Activated T-cell treated with anti-CD3 and anti-CD28 coated beads, Interleukin-2, amount 50 U/mL, for 72 hours (primary cell): ENCODE measurements at regions not wholly inside any gene's neighbourhood (a gene's known extent, or its start where the extent isn't known, plus 50 kb on each side); places are given as distances from the start of the nearest gene placed in this dataset.

Experiments used
- ATAC-seq, 2 donors: fragments of 150-1000 bp; cut with Tn5 transposase; replicated peaks in 1 of 2; 2 replicates each; pipeline ENCODE4 v1.10.0; 2021; ENCODE audit warnings: moderate library complexity in 2 of 2, mild to moderate bottlenecking in 1 of 2
- DNase-seq, 2 donors: peaks; one replicate each; pipeline ENCODE4 v3.0.0; 2021 to 2022; ENCODE audit warnings: mixed read lengths in 1 of 2
- H3K27ac Mint-ChIP-seq: one replicate; pipeline ENCODE4 v1.8.0; 2022; ENCODE audit warnings: mild to moderate bottlenecking, moderate library complexity, mixed read lengths
- H3K27me3 Mint-ChIP-seq: one replicate; pipeline ENCODE4 v1.8.0; 2022; ENCODE audit warnings: low read depth, mixed read lengths
- H3K36me3 Mint-ChIP-seq, 2 donors: one replicate each; pipeline ENCODE4 v1.8.0; 2022; ENCODE audit warnings: mixed read lengths in 2 of 2, mild to moderate bottlenecking in 1 of 2; ENCODE audit not compliant: insufficient read depth in 2 of 2
- H3K4me1 Mint-ChIP-seq: one replicate; pipeline ENCODE4 v1.8.0; 2022; ENCODE audit warnings: low read depth, mixed read lengths
- H3K4me3 Mint-ChIP-seq, 2 donors: one replicate each; pipeline ENCODE4 v1.8.0; 2022; ENCODE audit warnings: mild to moderate bottlenecking in 2 of 2, mixed read lengths in 2 of 2, moderate library complexity in 2 of 2
- H3K9me3 Mint-ChIP-seq, 2 donors: one replicate each; pipeline ENCODE4 v1.8.0; 2022; ENCODE audit warnings: mixed read lengths in 2 of 2

GRCh38 chr1:5572794-5573193, 419.4 kb downstream of the NPHP4 start:
- Mint-ChIP-seq H3K4me3 (no peak overlapping the region), H3K9me3 (peaks cover 0 to 8% of the 10 kb centered on the region in 2 donors), H3K4me1 (peaks cover 7% of the 10 kb centered on the region), H3K36me3 (no peaks in the 10 kb centered on the region), H3K27ac (no peak overlapping the region), H3K27me3 (peaks cover 12% of the 10 kb centered on the region)
- DNase-seq (no peak), ATAC-seq (no peak)

GRCh38 chr1:5571861-5572401, 420.3 kb downstream of the NPHP4 start:
- H3K36me3 Mint-ChIP-seq = no peaks in the 10 kb centered on the region
- ATAC-seq (no peak), DNase-seq (no peak)
- H3K27ac Mint-ChIP-seq = no peak overlapping the region
- peaks cover 12% of the 10 kb centered on the region for H3K27me3 Mint-ChIP-seq
- peaks cover 7% of the 10 kb centered on the region for H3K4me1 Mint-ChIP-seq
- H3K4me3 Mint-ChIP-seq = no peak overlapping the region
- peaks cover 0 to 8% of the 10 kb centered on the region in 2 donors for H3K9me3 Mint-ChIP-seq

GRCh38 chr1:5571438-5571837, 420.8 kb downstream of the NPHP4 start:
- H3K27ac Mint-ChIP-seq = no peak overlapping the region
- DNase-seq = no peak
- H3K9me3 Mint-ChIP-seq = peaks cover 0 to 8% of the 10 kb centered on the region in 2 donors
- no peak for ATAC-seq
- peaks cover 7% of the 10 kb centered on the region for H3K4me1 Mint-ChIP-seq
- peaks cover 12% of the 10 kb centered on the region for H3K27me3 Mint-ChIP-seq
- H3K36me3 Mint-ChIP-seq = no peaks in the 10 kb centered on the region
- H3K4me3 Mint-ChIP-seq = no peak overlapping the region

- Mint-ChIP-seq H3K9me3 (peaks cover 0 to 8% of the 10 kb centered on the region in 2 donors), H3K4me3 (no peak overlapping the region), H3K36me3 (no peaks in the 10 kb centered on the region), H3K27ac (no peak overlapping the region), H3K27me3 (peaks cover 12% of the 10 kb centered on the region), H3K4me1 (peaks cover 7% of the 10 kb centered on the region)
- ATAC-seq (no peak), DNase-seq (no peak)
Measured at GRCh38 chr1:5570931-5571330, 421.3 kb downstream of the NPHP4 start.

GRCh38 chr1:5568321-5568720, 423.9 kb downstream of the NPHP4 start:
- no peaks in the 10 kb centered on the region for H3K27me3 Mint-ChIP-seq
- DNase-seq (no peak), ATAC-seq (no peak)
- H3K36me3 Mint-ChIP-seq = no peaks in the 10 kb centered on the region
- H3K4me3 Mint-ChIP-seq = no peak overlapping the region
- H3K27ac Mint-ChIP-seq = no peak overlapping the region
- peaks cover 0 to 8% of the 10 kb centered on the region in 2 donors for H3K9me3 Mint-ChIP-seq
- H3K4me1 Mint-ChIP-seq = no peaks in the 10 kb centered on the region

GRCh38 chr1:5567839-5568238, 424.4 kb downstream of the NPHP4 start:
- H3K36me3 Mint-ChIP-seq = no peaks in the 10 kb centered on the region
- DNase-seq = no peak
- no peak overlapping the region for H3K27ac Mint-ChIP-seq

GRCh38 chr1:5566924-5567323, 425.3 kb downstream of the NPHP4 start:
- no peaks in the 10 kb centered on the region for H3K36me3 Mint-ChIP-seq
- no peak overlapping the region for H3K4me3 Mint-ChIP-seq
- DNase-seq = no peak
- ATAC-seq = no peak
- no peaks in the 10 kb centered on the region for H3K4me1 Mint-ChIP-seq
- H3K27ac Mint-ChIP-seq = no peak overlapping the region
- peaks cover 0 to 8% of the 10 kb centered on the region in 2 donors for H3K9me3 Mint-ChIP-seq
- no peaks in the 10 kb centered on the region for H3K27me3 Mint-ChIP-seq

More at GRCh38 chr1:5567839-5568238, 424.4 kb downstream of the NPHP4 start:
- Mint-ChIP-seq H3K4me3 (no peak overlapping the region), H3K27me3 (no peaks in the 10 kb centered on the region), H3K9me3 (peaks cover 0 to 8% of the 10 kb centered on the region in 2 donors), H3K4me1 (no peaks in the 10 kb centered on the region)
- ATAC-seq = no peak

GRCh38 chr1:5565281-5566125, 426.7 kb downstream of the NPHP4 start:
- DNase-seq (no peak), ATAC-seq (no peak)
- H3K9me3 Mint-ChIP-seq = peaks cover 0 to 5% of the 10 kb centered on the region in 2 donors

GRCh38 chr1:5564578-5565257, 427.5 kb downstream of the NPHP4 start:
- Mint-ChIP-seq H3K27me3 (no peaks in the 10 kb centered on the region), H3K4me3 (no peak overlapping the region), H3K9me3 (peaks cover 0 to 3% of the 10 kb centered on the region in 2 donors), H3K4me1 (no peaks in the 10 kb centered on the region), H3K36me3 (no peaks in the 10 kb centered on the region), H3K27ac (no peak overlapping the region)
- ATAC-seq = no peak
- DNase-seq = no peak

More at GRCh38 chr1:5565281-5566125, 426.7 kb downstream of the NPHP4 start:
- H3K4me1 Mint-ChIP-seq = no peaks in the 10 kb centered on the region
- no peaks in the 10 kb centered on the region for H3K27me3 Mint-ChIP-seq
- H3K36me3 Mint-ChIP-seq = no peaks in the 10 kb centered on the region
- H3K4me3 Mint-ChIP-seq = no peak overlapping the region
- H3K27ac Mint-ChIP-seq = no peak overlapping the region

- H3K9me3 Mint-ChIP-seq = peaks cover 0 to under 1% of the 10 kb centered on the region in 2 donors
- no peak overlapping the region for H3K27ac Mint-ChIP-seq
- H3K4me1 Mint-ChIP-seq = no peaks in the 10 kb centered on the region
- H3K27me3 Mint-ChIP-seq = no peaks in the 10 kb centered on the region
- DNase-seq (no peak), ATAC-seq (no peak)
- H3K36me3 Mint-ChIP-seq = no peaks in the 10 kb centered on the region
- H3K4me3 Mint-ChIP-seq = no peak overlapping the region
Measured at GRCh38 chr1:5563861-5564577, 428.2 kb downstream of the NPHP4 start.

- Mint-ChIP-seq H3K4me3 (no peak overlapping the region), H3K27me3 (peaks cover 10% of the 10 kb centered on the region), H3K4me1 (no peaks in the 10 kb centered on the region), H3K27ac (no peak overlapping the region), H3K9me3 (peaks cover 7 to 8% of the 10 kb centered on the region in 2 donors), H3K36me3 (peaks cover 3 to 8% of the 10 kb centered on the region in 2 donors)
- ATAC-seq = no peak
- DNase-seq = no peak
Measured at GRCh38 chr1:5562769-5563168, 429.5 kb downstream of the NPHP4 start.

- H3K4me3 Mint-ChIP-seq = no peak overlapping the region
- no peak for ATAC-seq
- no peak overlapping the region for H3K27ac Mint-ChIP-seq
- peaks cover 10% of the 10 kb centered on the region for H3K27me3 Mint-ChIP-seq
- peaks cover 7 to 8% of the 10 kb centered on the region in 2 donors for H3K9me3 Mint-ChIP-seq
- H3K4me1 Mint-ChIP-seq = no peaks in the 10 kb centered on the region
- no peak for DNase-seq
- peaks cover 3 to 8% of the 10 kb centered on the region in 2 donors for H3K36me3 Mint-ChIP-seq
Measured at GRCh38 chr1:5562331-5562730, 429.9 kb downstream of the NPHP4 start.

- DNase-seq = no peak
- Mint-ChIP-seq H3K27ac (no peak overlapping the region), H3K4me3 (no peak overlapping the region), H3K36me3 (peaks cover 3 to 8% of the 10 kb centered on the region in 2 donors), H3K4me1 (no peaks in the 10 kb centered on the region), H3K27me3 (peaks cover 21% of the 10 kb centered on the region), H3K9me3 (peaks cover 8 to 10% of the 10 kb centered on the region in 2 donors)
- no peak for ATAC-seq
Measured at GRCh38 chr1:5559078-5559477, 433.1 kb downstream of the NPHP4 start.
